GM21737 (cell line): ENCODE measurements at regions not wholly inside any gene's neighbourhood (a gene's known extent, or its start where the extent isn't known, plus 50 kb on each side); places are given as distances from the start of the nearest gene placed in this dataset.
A peak's percentile ranks its signal among the peaks of the same experiment; 100 is the strongest.

Experiments used
- ATAC-seq: cut with Tn5 transposase; IDR thresholded peaks from one replicate; pipeline ENCODE4 v1.9.1; 2021; ENCODE audit warnings: mild to moderate bottlenecking, moderate library complexity; ENCODE audit not compliant: unreplicated experiment

DNA sequence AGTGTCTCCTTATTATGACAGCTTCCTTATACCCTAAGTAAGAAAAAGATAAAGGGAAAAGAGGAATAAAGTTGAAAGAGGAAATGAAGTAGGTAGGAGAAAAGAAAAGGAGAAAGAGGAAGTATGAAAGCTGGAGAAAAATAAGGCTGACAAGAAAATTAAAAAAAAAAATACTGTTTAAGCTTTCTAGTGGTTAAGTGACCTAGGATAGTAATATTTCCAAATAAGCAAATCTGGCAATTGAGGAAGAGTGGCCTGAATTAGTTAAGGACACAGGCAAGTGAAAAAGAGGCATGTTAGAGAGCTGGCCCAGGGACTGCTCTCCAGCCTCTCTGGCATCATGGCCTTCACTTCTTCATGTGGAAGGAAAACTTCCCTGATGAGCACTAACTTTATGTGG lies 76.5 kb upstream of the ADGRF1 start:
- no peak for ATAC-seq

DNA sequence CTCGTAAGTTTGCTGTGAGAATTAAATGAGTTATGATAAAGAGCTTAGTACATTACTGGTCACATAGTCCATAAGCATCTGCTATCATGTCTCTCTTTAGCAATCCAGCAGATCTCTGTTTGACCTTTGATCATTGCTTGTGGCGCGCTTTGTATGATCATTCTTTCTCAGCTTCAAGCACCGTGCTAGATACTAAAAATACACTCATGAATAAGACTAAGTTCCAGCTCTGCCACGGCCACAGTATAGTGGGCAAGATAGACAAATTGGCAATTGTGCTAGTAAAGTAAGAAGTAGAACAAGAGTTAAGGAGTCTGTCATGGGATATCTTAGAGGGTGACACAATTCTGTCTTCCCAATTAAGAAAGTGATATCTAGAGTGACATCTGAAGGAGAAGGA lies 75.2 kb upstream of the ADGRF1 start:
- no peak for ATAC-seq

DNA sequence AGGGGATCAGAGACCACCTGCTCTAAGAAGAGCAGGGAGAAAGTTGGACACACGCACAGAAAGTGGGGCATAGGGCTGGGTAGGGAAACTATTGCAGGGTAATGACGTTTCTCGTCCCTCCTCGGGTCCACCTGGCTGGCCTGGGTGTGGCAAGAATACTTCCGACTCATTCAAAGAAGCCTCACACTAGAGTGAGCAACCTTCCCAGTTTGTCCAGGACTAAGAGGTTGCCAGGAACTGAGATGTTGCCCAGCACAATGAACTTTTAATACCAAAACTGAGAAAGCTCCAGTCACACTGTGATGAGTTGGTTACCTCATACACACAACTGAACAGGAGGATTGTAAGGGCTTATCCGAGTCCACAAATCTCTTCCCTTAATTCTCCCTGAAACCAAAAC lies 74.5 kb upstream of the ADGRF1 start:
- ATAC-seq: no peak

DNA sequence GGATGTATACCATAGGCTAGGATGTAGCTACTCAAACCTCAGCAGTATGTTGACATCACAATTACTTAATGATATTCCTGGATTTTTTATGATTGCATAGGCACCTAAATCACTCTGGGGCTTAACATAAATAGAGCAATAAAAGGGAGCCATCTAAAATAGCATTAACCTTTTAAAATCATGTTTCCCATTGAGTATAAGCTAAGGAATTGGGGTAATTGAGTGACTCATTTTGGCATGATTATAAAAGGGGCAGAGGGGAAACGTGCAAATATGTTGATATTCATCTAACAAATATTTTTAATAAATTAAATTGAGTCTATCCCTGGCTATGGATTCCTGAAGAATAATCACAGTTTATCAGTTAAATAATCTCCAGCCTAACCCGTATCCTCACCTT lies 74.0 kb upstream of the ADGRF1 start:
- ATAC-seq: no peak

DNA sequence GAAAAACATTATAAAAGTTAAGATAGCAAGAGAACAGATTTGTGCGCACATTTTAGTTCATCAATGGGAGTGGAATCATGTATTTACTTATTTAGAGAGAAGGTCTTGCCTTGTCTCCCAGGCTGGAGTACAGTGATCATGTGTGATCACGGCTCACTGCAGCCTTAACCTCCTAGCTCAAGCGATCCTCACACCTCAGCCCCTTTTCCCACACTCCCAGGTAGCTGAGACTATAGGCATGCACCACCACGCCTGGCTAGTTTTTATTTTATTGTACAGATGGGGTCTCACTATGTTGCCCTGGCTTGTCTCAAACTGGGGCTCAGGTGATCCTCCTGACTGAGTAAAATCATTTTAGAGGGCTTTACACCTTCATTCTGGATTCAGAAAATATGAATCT lies 72.3 kb upstream of the ADGRF1 start:
- ATAC-seq: no peak

DNA sequence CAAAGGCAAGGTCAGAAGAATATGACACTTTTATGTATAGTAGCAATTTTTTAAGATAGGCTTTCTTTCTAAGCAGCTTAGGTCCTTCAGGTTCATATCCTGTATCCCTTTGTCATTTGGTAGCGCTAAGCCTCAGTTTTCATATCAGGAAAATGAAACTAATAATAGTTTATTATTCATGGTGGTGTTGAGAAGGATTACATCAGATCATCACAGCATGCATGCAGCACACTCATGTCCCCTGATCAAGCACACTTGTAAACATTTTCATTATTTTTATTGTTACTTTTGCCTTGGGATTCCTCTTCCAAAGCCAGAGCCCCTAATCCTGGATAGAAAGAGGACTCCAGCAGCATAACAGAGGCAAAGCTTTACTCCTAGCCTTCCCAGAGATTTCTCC lies 70.2 kb upstream of the ADGRF1 start:
- ATAC-seq: no peak

DNA sequence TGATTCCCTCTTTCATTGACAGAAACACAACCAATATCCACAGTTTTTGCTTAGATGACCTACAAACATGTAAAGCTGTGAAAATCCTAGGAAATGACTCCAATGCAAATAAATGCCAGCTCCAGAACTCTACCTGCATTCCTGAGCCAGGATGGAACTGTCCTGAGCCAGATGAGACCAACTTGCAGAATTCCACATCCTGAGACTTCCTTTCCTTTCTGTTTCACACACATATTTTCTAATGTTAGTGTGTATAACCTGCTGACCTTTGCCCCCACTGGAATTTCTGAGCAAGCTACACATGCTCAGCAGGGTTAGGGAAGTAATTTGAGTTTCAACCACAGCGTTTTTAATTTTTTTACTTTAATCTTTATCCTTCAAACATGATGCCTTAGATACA lies 69.6 kb upstream of the ADGRF1 start:
- no peak for ATAC-seq

DNA sequence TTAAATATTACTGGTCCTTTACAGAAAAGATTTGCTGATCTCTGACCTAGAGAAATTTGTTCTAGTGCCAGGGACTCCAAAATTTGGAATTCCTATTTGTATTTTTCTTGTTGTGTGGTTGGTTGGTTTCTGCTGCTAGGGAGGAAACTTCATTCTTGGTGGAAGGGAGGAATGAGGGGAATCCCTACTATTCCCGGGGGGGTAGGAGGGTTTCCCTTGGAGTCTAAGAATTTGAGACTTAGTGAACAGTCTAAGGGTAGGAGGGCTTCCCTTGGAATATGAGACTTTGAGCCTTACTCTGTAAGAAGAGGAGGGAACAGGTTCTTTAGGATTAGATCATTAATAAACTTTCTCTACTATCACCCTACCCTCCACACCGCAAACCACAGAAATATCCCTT lies 67.1 kb upstream of the ADGRF1 start:
- no peak for ATAC-seq

DNA sequence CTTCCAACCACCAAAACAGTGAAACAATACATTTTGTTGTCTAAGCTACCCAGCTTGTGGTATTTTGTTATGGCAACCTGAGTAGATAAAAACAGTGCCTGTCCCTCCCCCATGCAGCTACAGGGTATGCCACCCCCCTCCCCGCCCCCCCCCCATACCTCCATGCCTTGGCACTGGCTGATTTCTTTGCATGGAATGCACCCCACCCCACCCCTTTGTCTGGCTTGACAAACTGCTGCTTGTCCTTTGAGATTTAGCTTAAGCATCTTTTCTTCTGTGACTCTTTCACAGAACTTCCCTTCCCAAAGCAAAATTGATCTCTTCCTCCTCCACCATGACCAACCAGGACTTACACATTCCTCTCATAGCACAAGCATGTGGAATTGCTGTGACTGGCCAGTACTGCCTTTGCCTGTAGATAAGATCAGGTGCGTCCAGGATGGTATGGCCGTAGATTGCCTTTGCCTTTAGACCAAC lies 64.6 kb upstream of the ADGRF1 start:
- ATAC-seq: no peak

DNA sequence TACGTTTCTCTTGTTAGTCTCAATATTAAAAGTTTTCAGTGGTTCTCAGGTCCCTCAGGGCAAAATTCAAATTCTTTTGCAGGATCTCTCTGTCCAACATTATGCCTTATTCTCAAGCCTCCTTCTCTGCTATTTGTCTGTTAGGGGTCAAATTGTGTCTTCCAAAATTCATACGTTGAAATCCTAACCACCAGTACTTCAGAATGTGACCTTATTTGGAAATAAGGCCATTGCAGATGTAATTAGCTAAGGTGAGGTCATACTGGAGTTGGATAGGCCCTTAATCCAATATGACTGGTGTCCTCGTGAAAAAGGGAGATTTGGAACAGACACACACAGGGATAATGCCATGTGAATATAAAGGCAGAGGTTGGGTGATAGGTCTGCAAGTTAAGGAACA lies 64.1 kb upstream of the ADGRF1 start:
- ATAC-seq: no peak

DNA sequence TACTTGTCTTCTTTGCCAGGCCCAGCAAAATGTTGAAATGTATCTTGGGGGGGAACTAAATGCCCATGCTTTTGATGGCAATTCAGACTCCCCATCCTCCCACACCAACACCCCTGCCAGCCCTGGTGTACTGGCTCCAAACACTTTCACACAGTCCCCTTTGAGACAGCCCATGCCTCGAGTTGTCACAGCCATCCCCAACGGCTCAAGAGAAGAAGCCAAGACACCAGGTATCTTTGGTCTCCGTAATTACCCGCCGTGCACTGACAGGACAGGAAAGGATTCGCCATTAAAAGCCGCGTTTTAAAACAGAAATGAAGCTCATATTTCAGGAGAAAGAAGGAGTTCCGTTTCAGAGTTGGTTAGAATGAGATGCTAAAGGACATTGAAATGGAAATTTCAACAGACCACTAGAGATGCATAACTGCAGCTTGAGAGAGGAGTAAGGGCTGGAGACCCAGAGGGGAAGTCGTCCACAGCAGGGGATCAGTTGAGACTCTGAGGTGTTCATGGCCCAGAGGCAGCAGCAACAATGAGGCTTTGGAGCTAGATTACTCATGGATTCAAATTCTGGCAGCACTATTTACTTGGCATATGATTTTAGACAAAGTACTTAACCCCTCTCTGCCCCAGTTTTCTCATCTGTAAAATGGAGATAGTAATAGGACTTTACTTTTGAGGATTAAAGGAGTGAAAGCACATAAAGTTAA lies 63.5 kb upstream of the ADGRF1 start:
- no peak for ATAC-seq

DNA sequence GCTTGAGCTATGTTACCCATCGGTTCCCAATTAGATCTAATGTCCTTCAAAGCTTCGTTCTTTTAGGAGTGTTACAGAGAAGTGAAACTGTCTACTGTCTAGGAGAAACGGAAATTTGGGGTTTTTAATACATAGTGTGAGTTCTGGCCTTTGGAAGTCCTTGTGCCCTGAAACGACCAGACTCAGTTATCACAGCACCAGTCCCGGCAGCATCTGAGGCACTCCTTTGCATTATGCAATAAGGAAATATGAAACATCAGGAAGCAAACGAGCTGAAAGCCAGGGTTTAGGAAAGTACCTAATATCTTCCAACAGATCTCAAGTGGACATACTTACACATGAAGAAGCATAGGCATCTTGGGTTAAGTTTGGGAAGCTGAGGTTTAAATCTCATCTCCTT lies 61.8 kb upstream of the ADGRF1 start:
- ATAC-seq: no peak

DNA sequence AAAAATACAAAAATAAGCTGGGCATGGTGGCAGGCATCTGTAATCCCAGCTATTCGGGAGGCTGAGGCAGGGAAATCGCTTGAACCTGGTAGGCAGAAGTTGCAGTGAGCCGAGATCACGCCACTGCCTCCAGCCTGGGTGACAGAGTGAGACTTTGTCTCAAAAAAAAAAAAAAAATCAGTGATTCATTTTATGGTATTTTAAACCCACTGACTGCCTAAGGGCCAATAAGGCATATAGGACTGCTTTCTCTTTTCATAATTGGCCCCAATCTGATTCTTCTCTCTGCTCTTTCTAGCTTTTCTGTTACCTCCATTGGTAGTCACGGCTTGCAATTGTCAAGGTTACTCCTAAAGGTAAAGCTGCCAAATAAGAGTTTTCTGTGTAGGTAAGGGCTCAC lies 60.2 kb upstream of the ADGRF1 start:
- no peak for ATAC-seq

DNA sequence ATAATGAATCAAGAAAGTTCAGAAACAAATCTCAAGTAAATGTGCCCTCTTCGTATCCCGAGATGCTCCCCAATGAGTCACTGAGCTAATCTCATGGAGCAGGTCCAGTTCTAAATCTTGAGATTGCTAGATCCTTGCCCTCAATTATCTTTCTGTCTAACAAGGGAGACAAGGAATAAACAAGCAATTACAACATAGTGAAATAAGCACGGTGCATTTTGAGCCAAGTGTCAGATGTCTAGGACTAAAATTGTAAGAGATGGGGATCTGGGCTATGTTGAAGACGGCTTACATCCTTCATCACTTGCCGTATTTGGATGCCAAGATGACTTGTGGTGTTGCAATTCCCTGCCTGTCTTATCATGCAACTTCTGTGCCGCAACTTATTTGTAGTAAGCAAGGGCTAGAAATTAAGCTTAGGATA lies 56.5 kb upstream of the ADGRF1 start:
- no peak for ATAC-seq

DNA sequence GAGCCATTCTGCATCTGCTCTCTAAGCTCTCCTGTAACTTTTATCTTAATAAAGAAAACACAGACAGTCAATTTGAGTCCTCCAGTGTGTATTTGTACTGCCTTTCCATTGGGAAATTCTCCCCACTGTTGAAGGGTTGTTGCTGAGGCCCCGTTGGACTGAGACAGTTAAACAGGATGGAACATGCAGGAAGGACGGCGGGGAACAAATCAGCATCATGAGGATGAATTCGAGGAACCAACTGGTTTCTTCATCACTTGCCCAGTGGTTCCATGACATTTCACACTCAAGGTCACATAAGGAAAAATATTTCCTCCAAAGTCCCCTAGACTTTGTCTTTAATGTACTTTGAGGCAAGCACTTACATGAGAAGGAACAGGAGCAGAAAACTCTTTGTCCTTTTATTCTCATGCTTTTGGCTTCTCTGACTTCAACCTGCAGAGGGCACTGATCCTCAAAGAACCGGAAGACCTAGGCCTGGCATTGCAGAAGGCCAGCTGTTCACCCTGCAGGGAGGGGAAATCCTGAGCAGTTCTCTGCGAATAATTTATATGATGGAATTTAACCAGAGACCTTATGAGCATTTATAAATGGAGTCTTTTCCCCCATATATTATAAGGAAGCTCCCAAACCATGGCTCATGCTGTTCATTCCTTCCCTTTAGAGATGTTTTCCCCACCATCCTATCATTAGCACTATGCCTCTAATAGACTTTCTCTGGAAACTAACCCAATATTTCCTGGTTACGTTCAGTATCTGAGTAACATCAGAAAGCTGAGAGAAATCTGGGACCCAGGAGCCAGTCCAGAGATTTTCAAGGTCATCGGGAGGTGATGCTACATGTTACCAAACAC lies 55.2 kb upstream of the ADGRF1 start:
- peak; percentile 98 for ATAC-seq

DNA sequence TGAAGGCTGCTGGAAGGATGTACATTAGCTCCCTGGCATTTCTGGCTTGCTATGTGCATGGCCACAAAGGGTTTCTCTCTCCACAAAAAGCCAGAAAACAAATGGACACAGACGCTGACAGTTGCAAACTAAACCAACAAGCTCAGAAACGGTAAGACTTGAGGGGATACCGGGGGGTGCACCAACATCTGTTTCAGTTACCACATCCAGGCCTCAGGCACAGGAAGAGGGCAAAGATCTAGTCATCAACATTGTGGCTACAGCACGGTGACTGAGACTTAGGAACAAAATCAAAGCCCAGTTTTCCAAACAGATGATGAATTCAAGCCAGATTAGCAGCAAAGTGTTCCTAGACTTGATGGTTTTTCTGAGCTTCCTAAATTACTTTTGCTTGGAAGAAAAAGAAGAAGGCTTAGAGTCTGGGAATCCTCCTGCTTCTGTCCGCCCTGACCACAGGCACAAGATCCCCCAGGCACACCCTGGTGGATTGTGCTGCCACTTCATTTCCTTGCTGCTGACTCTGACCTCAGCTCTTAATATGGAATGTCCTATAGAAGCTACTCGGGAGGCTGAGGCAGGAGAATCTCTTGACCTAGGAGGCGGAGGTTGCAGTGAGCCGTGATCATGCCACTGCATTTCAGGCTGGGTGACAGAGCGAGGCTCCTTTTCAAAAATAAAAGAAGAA lies 54.2 kb upstream of the ADGRF1 start:
- no peak for ATAC-seq

DNA sequence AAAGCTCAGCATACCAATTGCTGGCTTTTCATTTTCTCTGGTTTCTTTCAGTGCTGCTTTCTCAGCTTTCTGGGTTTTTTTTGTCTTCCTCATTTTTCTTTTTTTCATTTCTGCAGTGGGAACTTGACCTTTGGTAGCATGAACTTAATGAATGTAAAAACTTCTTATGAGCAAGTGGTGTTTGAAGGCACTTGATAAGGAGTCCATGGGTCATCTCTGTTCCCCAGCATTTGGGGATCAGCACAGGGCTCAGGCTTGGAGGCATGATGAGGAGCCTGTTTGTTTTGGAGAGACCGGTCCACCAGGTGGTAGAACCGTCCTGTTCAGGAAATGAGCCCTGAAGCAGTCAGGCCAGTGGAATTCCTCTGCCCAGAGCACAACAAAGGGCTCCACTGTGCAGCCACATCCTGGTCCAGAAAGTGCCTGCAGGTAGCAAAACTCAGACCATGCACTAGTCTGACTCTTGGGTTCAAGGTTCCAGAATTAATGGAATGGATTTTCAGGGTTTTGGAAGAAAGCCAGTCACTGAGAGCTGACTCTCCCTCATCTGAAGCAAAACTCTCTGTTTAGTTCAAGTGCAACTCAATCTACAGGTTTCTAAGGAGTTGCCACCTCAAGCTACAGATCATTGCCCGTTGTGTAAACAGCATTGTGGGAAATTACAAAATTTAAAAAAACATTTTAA lies 52.3 kb upstream of the ADGRF1 start:
- ATAC-seq: no peak

DNA sequence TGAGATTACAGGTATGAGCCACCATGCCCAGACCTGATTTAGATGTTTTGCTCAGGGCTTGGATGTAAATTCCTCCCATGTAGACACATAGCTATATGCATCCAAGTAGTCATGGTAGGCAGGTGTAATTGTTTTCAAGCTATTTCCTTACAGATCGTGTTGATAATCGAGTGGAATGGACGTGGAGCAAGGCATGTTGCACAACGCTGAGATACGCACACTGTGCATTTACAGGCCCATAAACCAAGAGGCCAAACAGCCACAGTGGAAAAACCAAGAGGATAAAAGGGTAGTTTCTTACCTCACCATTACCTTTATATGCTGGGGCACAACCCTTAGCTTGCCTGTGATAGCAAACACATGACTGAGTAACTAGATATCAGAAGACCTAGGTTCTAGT lies 51.0 kb upstream of the ADGRF1 start:
- ATAC-seq: no peak

DNA sequence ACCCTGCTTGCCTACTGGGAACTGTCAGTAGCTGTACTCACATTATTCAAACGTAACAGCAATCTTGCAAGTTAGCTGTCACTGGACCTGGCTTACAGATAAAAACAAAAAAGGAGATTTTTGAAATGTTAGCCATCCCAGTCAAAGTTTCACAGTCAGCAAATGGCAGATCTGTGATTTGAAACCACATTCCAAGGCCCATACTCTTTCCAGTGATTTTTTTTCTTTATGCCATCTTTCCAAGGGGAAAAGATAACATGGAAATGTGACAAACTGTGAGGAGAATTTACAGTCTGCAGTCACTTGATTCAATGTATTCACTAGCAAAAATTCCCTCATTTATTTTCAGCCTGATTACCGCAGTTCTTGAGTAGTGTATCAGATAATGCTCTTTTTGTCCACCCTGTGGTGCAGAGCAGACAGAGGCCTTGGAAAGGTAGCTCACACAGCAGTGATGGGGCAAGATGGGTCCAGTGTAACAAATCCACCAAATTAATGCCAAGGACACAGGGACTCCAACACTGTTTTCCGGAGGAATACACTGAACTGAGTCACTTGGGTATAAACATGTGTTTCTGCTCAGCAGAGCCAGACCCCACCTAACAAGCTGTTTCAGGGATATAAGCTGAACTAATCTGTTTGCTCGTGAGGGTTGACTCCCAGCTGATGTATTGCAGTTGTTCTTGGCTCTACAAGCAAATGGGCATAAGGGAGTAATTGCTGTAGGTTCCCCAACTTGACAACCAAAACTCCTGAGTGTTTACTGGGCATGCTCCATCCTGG lies 49.9 kb upstream of the ADGRF1 start:
- ATAC-seq: no peak
